ENCODE measurements at regions not wholly inside any gene's neighbourhood (a gene's known extent, or its start where the extent isn't known, plus 50 kb on each side); places are given as distances from the start of the nearest gene placed in this dataset.
"Not testable (repeated sequence)": the region's sequence is repeated elsewhere in the genome, so short reads cannot be mapped to it uniquely, and the experiment has no call there.

GRCh38 chr7:63748571-63749302 is 249.9 kb upstream of the ZNF722 start:
- H3K4me1 ChIP-seq (replicated peaks in 1 of 2); H3K27ac ChIP-seq; H3K27me3 ChIP-seq; H3K36me3 ChIP-seq (replicated peaks in 1 of 2); H3K9me3 ChIP-seq (replicated peaks in 1 of 3); intact Hi-C loops (cut with DNase I); DNase-seq; H3K4me3 ChIP-seq: not testable (repeated sequence)
- WGBS, 4 donors: 82 to 90% (median 89%) methylated on average over 10 to 29 of the region's 33 CpGs

- H3K36me3 ChIP-seq (replicated peaks in 1 of 2); H3K9me3 ChIP-seq (replicated peaks in 1 of 3); H3K27ac ChIP-seq; H3K4me1 ChIP-seq (replicated peaks in 1 of 2); H3K27me3 ChIP-seq; H3K4me3 ChIP-seq; intact Hi-C loops (cut with DNase I); DNase-seq: not testable (repeated sequence)
- WGBS, 4 donors: 78% methylated on average over 12 of the region's 18 CpGs; no CpG with 5 or more reads in 3 of the 4 donors
These were observed 246.2 kb upstream of the ZNF722 start for GRCh38 chr7:63752446-63752845.

GRCh38 chr7:63753160-63753559 is 245.5 kb upstream of the ZNF722 start:
- H3K4me1 ChIP-seq (replicated peaks in 1 of 2); H3K9me3 ChIP-seq (replicated peaks in 1 of 3); DNase-seq; H3K27me3 ChIP-seq; H3K4me3 ChIP-seq; H3K36me3 ChIP-seq (replicated peaks in 1 of 2); intact Hi-C loops (cut with DNase I); H3K27ac ChIP-seq: not testable (repeated sequence)
- 90 to 100% methylated on average over 1 to 2 of the region's 22 CpGs; no CpG with 5 or more reads in 2 of the 4 donors for WGBS, 4 donors

- DNase-seq; H3K9me3 ChIP-seq (replicated peaks in 1 of 3); H3K27me3 ChIP-seq; H3K27ac ChIP-seq; H3K4me3 ChIP-seq; intact Hi-C loops (cut with DNase I); H3K36me3 ChIP-seq (replicated peaks in 1 of 2); H3K4me1 ChIP-seq (replicated peaks in 1 of 2): not testable (repeated sequence)
- 91 to 94% (median 91%) methylated on average over 7 to 14 of the region's 29 CpGs; no CpG with 5 or more reads in 1 of the 4 donors for WGBS, 4 donors
These were observed 238.4 kb upstream of the ZNF722 start for GRCh38 chr7:63760202-63760601.

GRCh38 chr7:63765541-63765940 is 233.1 kb upstream of the ZNF722 start:
- 88 to 93% (median 89%) methylated on average over 12 to 13 of the region's 13 CpGs for WGBS, 4 donors
- H3K9me3 ChIP-seq (replicated peaks in 1 of 3); DNase-seq; intact Hi-C loops (cut with DNase I); H3K4me3 ChIP-seq; H3K27ac ChIP-seq; H3K27me3 ChIP-seq; H3K4me1 ChIP-seq (replicated peaks in 1 of 2); H3K36me3 ChIP-seq (replicated peaks in 1 of 2): not testable (repeated sequence)

- H3K27me3 ChIP-seq; H3K9me3 ChIP-seq (replicated peaks in 1 of 3); intact Hi-C loops (cut with DNase I); H3K4me3 ChIP-seq; H3K4me1 ChIP-seq (replicated peaks in 1 of 2); DNase-seq; H3K27ac ChIP-seq; H3K36me3 ChIP-seq (replicated peaks in 1 of 2): not testable (repeated sequence)
- 81 to 93% (median 91%) methylated on average over 3 to 23 of the region's 23 CpGs for WGBS, 4 donors
These were observed 232.5 kb upstream of the ZNF722 start for GRCh38 chr7:63766197-63766596.

- H3K4me3 ChIP-seq; H3K4me1 ChIP-seq (replicated peaks in 1 of 2); H3K36me3 ChIP-seq (replicated peaks in 1 of 2); intact Hi-C loops (cut with DNase I); DNase-seq; H3K9me3 ChIP-seq (replicated peaks in 1 of 3); H3K27me3 ChIP-seq; H3K27ac ChIP-seq: not testable (repeated sequence)
- 43 to 69% (median 64%) methylated on average over 1 to 10 of the region's 10 CpGs for WGBS, 4 donors
These were observed 228.5 kb upstream of the ZNF722 start for GRCh38 chr7:63770162-63770561.

GRCh38 chr7:63771389-63772085 is 227.1 kb upstream of the ZNF722 start:
- H3K9me3 ChIP-seq (replicated peaks in 1 of 3); intact Hi-C loops (cut with DNase I); H3K4me3 ChIP-seq; DNase-seq; H3K27me3 ChIP-seq; H3K4me1 ChIP-seq (replicated peaks in 1 of 2); H3K36me3 ChIP-seq (replicated peaks in 1 of 2); H3K27ac ChIP-seq: not testable (repeated sequence)
- WGBS, 4 donors: 79 to 92% (median 84%) methylated on average over 7 to 25 of the region's 26 CpGs
